ENCODE measurements at regions not wholly inside any gene's neighbourhood (a gene's known extent, or its start where the extent isn't known, plus 50 kb on each side); places are given as distances from the start of the nearest gene placed in this dataset.

GRCh38 chr20:40073535-40074111 lies 615.4 kb downstream of the MAFB start (continued):
- TF ChIP-seq MYBL2 (CRISPR knock-in tag; IDR thresholded peaks at IDR 0.05) = peak; percentile 35; the same call in 1 of the 2 replicates
- TF ChIP-seq ZNF219 (CRISPR knock-in tag; IDR thresholded peaks at IDR 0.05; ENCODE audit: borderline replicate concordance) = no peak
- TF ChIP-seq HMGXB4 (CRISPR knock-in tag; IDR thresholded peaks at IDR 0.05) = no peak
- TF ChIP-seq AR (CRISPR knock-in tag; IDR thresholded peaks at IDR 0.05) = no peak
- no peak for TF ChIP-seq MXD4 (CRISPR knock-in tag; IDR thresholded peaks at IDR 0.05; ENCODE audit: borderline replicate concordance)
- no peak for TF ChIP-seq ESRRA (CRISPR knock-in tag; IDR thresholded peaks at IDR 0.05; ENCODE audit: borderline replicate concordance)
- no peak for TF ChIP-seq ZNF232 (CRISPR knock-in tag; IDR thresholded peaks at IDR 0.05)
- TF ChIP-seq MLX (CRISPR knock-in tag; IDR thresholded peaks at IDR 0.05) = no peak
- no peak for TF ChIP-seq ZNF532 (CRISPR knock-in tag; IDR thresholded peaks at IDR 0.05; ENCODE audit: borderline replicate concordance)
- no peak for TF ChIP-seq STAT6 (CRISPR knock-in tag; conservative IDR thresholded peaks at IDR 0.05; ENCODE audit: low read depth)
- peak; percentile 83; the same call in 1 of the 2 replicates for TF ChIP-seq TEAD1 (CRISPR knock-in tag; IDR thresholded peaks at IDR 0.05)
- TF ChIP-seq JAZF1 (CRISPR knock-in tag; IDR thresholded peaks at IDR 0.05) = no peak
- no peak for TF ChIP-seq NR2C2 (CRISPR knock-in tag; IDR thresholded peaks at IDR 0.05)
- no peak for TF ChIP-seq TCF7 (CRISPR knock-in tag; IDR thresholded peaks at IDR 0.05; ENCODE audit: low read depth)
- TF ChIP-seq FOXP1 (CRISPR knock-in tag; IDR thresholded peaks at IDR 0.05; ENCODE audit: borderline replicate concordance) = no peak
- no peak for TF ChIP-seq GRHL2 (CRISPR knock-in tag; IDR thresholded peaks at IDR 0.05; ENCODE audit: insufficient replicate concordance, severe bottlenecking)
- no peak for TF ChIP-seq RORB (CRISPR knock-in tag; IDR thresholded peaks at IDR 0.05)
- TF ChIP-seq IRF2 (CRISPR knock-in tag; IDR thresholded peaks at IDR 0.05; ENCODE audit: borderline replicate concordance, low read depth) = no peak
- TF ChIP-seq ZNF512 (CRISPR knock-in tag; IDR thresholded peaks at IDR 0.05; ENCODE audit: borderline replicate concordance) = no peak
- TF ChIP-seq SMAD4 (CRISPR knock-in tag; IDR thresholded peaks at IDR 0.05) = no peak
- TF ChIP-seq ZSCAN18 (CRISPR knock-in tag; IDR thresholded peaks at IDR 0.05) = 0 out of 2 replicates have a peak, but pooled peaks have one; percentile 8
- TF ChIP-seq ATF2 (CRISPR knock-in tag; IDR thresholded peaks at IDR 0.05; ENCODE audit: borderline replicate concordance, low read depth) = no peak

All from WTC11 (cell line).